CD4-positive, alpha-beta T cell (primary cell): ENCODE measurements at regions not wholly inside any gene's neighbourhood (a gene's known extent, or its start where the extent isn't known, plus 50 kb on each side); places are given as distances from the start of the nearest gene placed in this dataset.
"Not testable (repeated sequence)": the region's sequence is repeated elsewhere in the genome, so short reads cannot be mapped to it uniquely, and the experiment has no call there.

ENCODE experiments used
- ATAC-seq: fragments of 200-7000 bp; cut with Tn5 transposase; one replicate; pipeline ENCODE4 v1.10.0; 2022; ENCODE audit warnings: mild to moderate bottlenecking; ENCODE audit not compliant: poor library complexity
- CTCF ChIA-PET: fragments of 350-600 bp; sonication (Branson Sonifier 250); formaldehyde crosslinking; loops from one replicate; lab custom pipeline; 2021; ENCODE audit warnings: antibody characterized with exemption, inconsistent platforms; lab: Charles Lee
- POLR2A ChIA-PET: fragments of 350-600 bp; sonication (Branson Sonifier 250); formaldehyde crosslinking; loops from one replicate; lab custom pipeline; 2021; ENCODE audit warnings: antibody characterized with exemption, inconsistent platforms; lab: Charles Lee
- DNase-seq, 14 experiments: peaks; one replicate each; pipeline ENCODE4 v3.0.0-alpha.2; 2013 to 2020; ENCODE audit warnings: mixed read lengths in 2 of 14
- H3K27ac ChIP-seq, 2 donors: one replicate each; pipeline versions ENCODE4 v1.5.1 to v1.7.0; 2013; ENCODE audit warnings: low read length in 2 of 2, low read depth in 1 of 2, mild to moderate bottlenecking in 1 of 2
- H3K27me3 ChIP-seq, 2 experiments: 1 replicate in 1 of 2; 2 replicates in 1 of 2; pipeline versions ENCODE4 v1.6.1 to v1.7.0; 2013; ENCODE audit warnings: low read length in 2 of 2, control low read depth in 1 of 2, mild to moderate bottlenecking in 1 of 2, moderate library complexity in 1 of 2; ENCODE audit not compliant: insufficient read depth in 2 of 2, control insufficient read depth in 1 of 2
- H3K36me3 ChIP-seq: one replicate; pipeline ENCODE4 v1.6.1; 2013; ENCODE audit warnings: low read length, control low read depth; ENCODE audit not compliant: insufficient read depth
- H3K4me1 ChIP-seq: one replicate; pipeline ENCODE4 v1.6.1; 2013; ENCODE audit warnings: low read length, control low read depth; ENCODE audit not compliant: insufficient read depth
- H3K4me3 ChIP-seq: one replicate; pipeline ENCODE4 v1.5.1; 2013; ENCODE audit warnings: mild to moderate bottlenecking, low read length, moderate library complexity
- H3K9me3 ChIP-seq, 2 experiments: 1 replicate in 1 of 2; 2 replicates in 1 of 2; pipeline versions ENCODE4 v1.6.1 to v1.7.0; 2013; ENCODE audit warnings: low read length in 2 of 2, mild to moderate bottlenecking in 2 of 2, control low read depth in 1 of 2, moderate library complexity in 1 of 2; ENCODE audit not compliant: control insufficient read depth in 1 of 2, insufficient read depth in 1 of 2
- H3K27ac Mint-ChIP-seq: one replicate; pipeline ENCODE4 v1.8.0; 2020; ENCODE audit warnings: mixed read lengths
- H3K27me3 Mint-ChIP-seq: one replicate; pipeline ENCODE4 v1.8.0; 2021; ENCODE audit warnings: mixed read lengths
- H3K36me3 Mint-ChIP-seq: one replicate; pipeline ENCODE4 v1.8.0; 2021; ENCODE audit warnings: low read depth, mixed read lengths
- H3K4me1 Mint-ChIP-seq: one replicate; pipeline ENCODE4 v1.8.0; 2021; ENCODE audit warnings: low read depth, mixed read lengths
- H3K4me3 Mint-ChIP-seq: one replicate; pipeline ENCODE4 v1.8.0; 2020; ENCODE audit warnings: mild to moderate bottlenecking, mixed read lengths
- H3K9me3 Mint-ChIP-seq: one replicate; pipeline ENCODE4 v1.8.0; 2020; ENCODE audit warnings: mixed read lengths
- intact Hi-C, 2 experiments: fragments of 100-400 bp; cut with DNase I in 1 of 2; cut with micrococcal nuclease in 1 of 2; formaldehyde crosslinking; loops; one replicate each; pipeline versions ENCODE4 v1.15.1 to v1.9.0; 2023 to 2025; cut with DNase I, micrococcal nuclease
- TF ChIP-seq, protein P1 (sequence below): fragments of 200-600 bp; IDR thresholded peaks from one replicate; pipeline ENCODE4 v1.8.0; 2022; ENCODE audit warnings: antibody characterized with exemption, mild to moderate bottlenecking

DNA sequence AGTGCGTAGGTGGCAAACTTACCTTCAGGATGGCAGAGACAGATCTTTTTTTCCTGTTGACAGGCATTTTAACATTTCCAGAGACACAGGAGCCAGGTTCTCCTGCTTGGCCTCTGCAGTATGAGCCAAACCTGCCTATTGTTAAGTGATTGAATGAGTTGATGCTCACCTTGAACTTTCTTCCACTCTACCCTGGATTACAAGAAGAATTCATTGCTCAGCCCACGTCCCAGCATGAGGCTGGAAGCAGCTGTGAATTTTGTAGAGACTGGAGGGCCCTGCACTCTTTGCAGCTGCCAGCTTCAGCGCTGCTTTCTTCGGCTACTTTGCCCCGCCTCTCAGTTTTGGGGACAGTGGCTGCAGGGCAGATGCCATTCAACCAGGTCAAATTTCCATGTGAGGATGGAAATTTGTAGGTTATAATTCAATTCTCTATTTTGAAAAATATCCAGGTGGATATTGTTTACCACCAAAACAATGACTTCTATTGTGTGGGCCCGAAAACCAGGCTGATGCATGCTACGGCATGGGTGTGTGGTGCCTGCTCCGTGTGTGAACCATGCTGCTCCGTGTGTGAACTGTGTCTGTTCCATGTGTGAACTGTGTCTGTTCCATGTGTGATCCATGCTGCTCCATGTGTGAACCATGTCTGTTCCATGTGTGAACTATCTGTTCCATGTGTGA is 75.2 kb upstream of the METTL9 start:
- H3K4me1 ChIP-seq = peaks cover 8% of the 10 kb centered on the region
- POLR2A ChIA-PET = no interaction called here
- H3K27me3 ChIP-seq = no peaks in the 10 kb centered on the region
- Mint-ChIP-seq H3K27ac (no peak overlapping the region), H3K36me3 (peaks cover 9% of the 10 kb centered on the region), H3K4me1 (peaks cover 4% of the 10 kb centered on the region), H3K9me3 (no peaks in the 10 kb centered on the region), H3K27me3 (no peaks in the 10 kb centered on the region), H3K4me3 (no peak overlapping the region)
- CTCF ChIA-PET = no interaction called here
- no peaks in the 10 kb centered on the region for H3K36me3 ChIP-seq
- intact Hi-C loops = loop anchor here in 1 of 2 experiments (5.0 kb wide), 3 partner anchors 33 to 1623 kb away; partner anchors contain the start of gene USP31
- no peak overlapping the region for H3K27ac ChIP-seq
- H3K4me3 ChIP-seq = no peak overlapping the region
- TF ChIP-seq, protein P1, sequence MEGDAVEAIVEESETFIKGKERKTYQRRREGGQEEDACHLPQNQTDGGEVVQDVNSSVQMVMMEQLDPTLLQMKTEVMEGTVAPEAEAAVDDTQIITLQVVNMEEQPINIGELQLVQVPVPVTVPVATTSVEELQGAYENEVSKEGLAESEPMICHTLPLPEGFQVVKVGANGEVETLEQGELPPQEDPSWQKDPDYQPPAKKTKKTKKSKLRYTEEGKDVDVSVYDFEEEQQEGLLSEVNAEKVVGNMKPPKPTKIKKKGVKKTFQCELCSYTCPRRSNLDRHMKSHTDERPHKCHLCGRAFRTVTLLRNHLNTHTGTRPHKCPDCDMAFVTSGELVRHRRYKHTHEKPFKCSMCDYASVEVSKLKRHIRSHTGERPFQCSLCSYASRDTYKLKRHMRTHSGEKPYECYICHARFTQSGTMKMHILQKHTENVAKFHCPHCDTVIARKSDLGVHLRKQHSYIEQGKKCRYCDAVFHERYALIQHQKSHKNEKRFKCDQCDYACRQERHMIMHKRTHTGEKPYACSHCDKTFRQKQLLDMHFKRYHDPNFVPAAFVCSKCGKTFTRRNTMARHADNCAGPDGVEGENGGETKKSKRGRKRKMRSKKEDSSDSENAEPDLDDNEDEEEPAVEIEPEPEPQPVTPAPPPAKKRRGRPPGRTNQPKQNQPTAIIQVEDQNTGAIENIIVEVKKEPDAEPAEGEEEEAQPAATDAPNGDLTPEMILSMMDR = no peak
- no peak for ATAC-seq
- no peaks in the 10 kb centered on the region for H3K9me3 ChIP-seq
- no peak for DNase-seq

DNA sequence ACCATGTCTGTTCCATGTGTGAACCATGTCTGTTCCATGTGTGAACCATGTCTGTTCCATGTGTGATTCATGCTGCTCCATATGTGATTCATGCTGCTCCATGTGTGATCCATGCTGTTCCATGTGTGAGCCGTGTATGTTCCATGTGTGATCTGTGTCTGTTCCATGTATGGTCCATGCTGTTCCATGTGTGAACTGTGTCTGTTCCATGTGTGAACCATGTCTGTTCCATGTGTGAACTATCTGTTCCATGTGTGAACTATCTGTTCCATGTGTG is 74.7 kb upstream of the METTL9 start:
- H3K27ac Mint-ChIP-seq, DNase-seq, H3K9me3 Mint-ChIP-seq, ATAC-seq, H3K9me3 ChIP-seq, H3K27me3 Mint-ChIP-seq, H3K27me3 ChIP-seq, POLR2A ChIA-PET, H3K4me1 Mint-ChIP-seq, H3K27ac ChIP-seq, H3K4me1 ChIP-seq, H3K36me3 ChIP-seq, H3K4me3 Mint-ChIP-seq, CTCF ChIA-PET, H3K36me3 Mint-ChIP-seq, H3K4me3 ChIP-seq: not testable (repeated sequence)
- intact Hi-C loops = loop anchor here in 1 of 2 experiments (5.0 kb wide), 3 partner anchors 33 to 1623 kb away; partner anchors contain the start of gene USP31

DNA sequence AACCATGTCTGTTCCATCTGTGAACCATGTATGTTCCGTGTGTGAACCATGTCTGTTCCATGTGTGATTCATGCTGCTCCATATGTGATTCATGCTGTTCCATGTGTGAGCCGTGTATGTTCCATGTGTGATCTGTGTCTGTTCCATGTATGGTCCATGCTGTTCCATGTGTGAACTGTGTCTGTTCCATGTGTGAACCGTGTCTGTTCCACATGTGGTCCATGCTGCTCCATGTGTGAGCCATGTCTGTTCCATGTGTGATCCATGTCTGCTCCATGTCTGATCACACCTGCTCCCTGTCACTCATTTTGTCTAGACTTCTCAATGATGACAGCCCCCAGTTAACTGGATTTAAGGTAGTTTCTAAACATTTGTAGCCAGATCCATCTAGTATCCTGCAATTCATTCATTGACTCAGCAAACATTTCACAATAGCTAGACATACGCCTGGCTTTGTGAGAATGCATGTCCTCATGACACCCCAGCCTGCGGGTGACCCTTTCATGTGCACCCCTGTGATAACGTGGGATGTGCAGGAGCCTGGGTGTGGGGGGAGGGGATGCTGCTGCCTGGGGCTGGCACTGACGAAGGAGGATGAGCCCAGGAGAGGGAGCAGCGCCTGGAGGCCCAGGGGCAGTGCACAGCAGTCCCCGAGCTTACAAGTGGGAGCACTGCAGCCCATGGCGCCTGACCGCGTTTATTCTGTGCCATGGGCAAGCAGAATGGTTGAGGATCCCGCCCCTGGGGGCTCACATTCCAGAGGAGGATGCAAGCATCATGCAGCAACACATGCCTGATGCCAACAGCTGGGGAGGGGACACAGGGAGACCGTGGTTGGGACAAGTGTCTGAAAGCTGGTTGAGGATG is 74.1 kb upstream of the METTL9 start:
- ATAC-seq, DNase-seq, H3K4me1 ChIP-seq, H3K36me3 ChIP-seq, H3K4me3 Mint-ChIP-seq, H3K4me1 Mint-ChIP-seq, intact Hi-C loops, H3K36me3 Mint-ChIP-seq, H3K27me3 Mint-ChIP-seq, H3K9me3 Mint-ChIP-seq, H3K9me3 ChIP-seq, H3K27ac Mint-ChIP-seq, H3K27me3 ChIP-seq, POLR2A ChIA-PET, H3K27ac ChIP-seq, H3K4me3 ChIP-seq: not testable (repeated sequence)
- CTCF ChIA-PET = interaction anchor here (0.7 kb wide), 1 partner anchor 483 kb away, joined by 3 read pairs; no protein-coding TSS in a partner anchor

DNA sequence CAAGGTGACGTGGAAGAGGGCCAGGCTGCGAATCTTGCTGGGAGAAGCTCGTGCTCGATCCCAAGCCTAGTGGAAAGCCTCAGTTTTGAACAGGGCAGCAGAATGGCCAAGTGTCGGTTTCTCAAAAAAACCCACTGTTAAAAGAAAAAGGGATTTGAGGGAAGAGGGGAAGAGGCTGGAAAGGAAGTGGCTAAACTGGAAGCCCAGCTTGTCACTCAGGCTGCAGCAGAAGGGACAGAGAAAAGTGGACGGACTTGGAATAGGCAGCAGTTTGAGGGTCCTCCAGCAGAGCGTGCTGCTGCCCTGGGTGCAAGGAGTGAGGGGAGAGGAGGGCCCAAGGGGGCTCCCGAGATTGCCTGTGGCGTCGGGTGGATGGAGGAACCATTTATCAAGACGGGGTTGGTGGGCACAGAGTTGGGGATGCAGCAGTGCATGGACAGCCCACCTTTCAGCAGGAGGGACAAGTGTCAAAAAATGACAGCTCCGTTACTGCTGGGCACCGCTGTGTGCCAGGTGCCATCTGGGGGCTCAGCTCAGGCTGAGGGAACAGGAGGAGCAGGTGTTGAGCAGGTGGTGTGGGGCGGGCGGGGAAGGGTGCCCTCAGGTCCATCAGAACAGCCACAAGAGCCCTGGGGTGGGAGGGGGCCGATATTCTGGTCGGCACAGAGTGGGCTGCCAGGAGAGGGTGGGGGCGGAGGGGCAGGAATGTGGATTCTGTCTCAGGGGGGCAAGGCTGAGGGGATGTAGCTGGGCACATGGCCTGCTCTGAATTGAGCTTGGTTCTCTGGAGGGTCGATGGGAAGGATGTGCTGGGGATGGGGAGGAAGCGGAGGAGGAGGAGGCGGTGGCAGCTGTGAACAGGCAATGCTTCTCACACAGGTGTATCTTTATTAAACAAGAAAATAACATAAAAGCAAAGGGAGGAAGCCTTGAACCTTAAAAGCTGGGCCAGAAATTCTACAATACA is 73.1 kb upstream of the METTL9 start:
- H3K9me3 ChIP-seq, H3K9me3 Mint-ChIP-seq, H3K27me3 ChIP-seq, H3K27me3 Mint-ChIP-seq, H3K4me3 ChIP-seq, H3K4me1 Mint-ChIP-seq, H3K4me1 ChIP-seq, H3K36me3 Mint-ChIP-seq, H3K36me3 ChIP-seq, H3K27ac ChIP-seq, H3K27ac Mint-ChIP-seq, DNase-seq, ATAC-seq, intact Hi-C loops, H3K4me3 Mint-ChIP-seq, POLR2A ChIA-PET: not testable (repeated sequence)
- CTCF ChIA-PET = interaction anchor here (0.7 kb wide), 1 partner anchor 482 kb away, joined by 3 read pairs; no protein-coding TSS in a partner anchor
